MM.1S (cell line): ENCODE measurements at regions not wholly inside any gene's neighbourhood (a gene's known extent, or its start where the extent isn't known, plus 50 kb on each side); places are given as distances from the start of the nearest gene placed in this dataset.

Experiments used
- DNase-seq: peaks from one replicate; pipeline ENCODE4 v3.0.0-alpha.2; 2015
- H2AFZ ChIP-seq: fragments of 300-600 bp; sonication (generic); 2 replicates; pipeline ENCODE4 v1.6.0; 2016; ENCODE audit warnings: antibody characterized with exemption, low read length
- H3F3A ChIP-seq: fragments of 300-600 bp; sonication (generic); 2 replicates; pipeline ENCODE4 v1.6.1; 2016; ENCODE audit warnings: mild to moderate bottlenecking, antibody characterized with exemption, low read length, moderate library complexity, mixed read lengths; ENCODE audit not compliant: insufficient read depth
- H3K27ac ChIP-seq: fragments of 300-600 bp; sonication (generic); 2 replicates; pipeline ENCODE4 v1.5.1; 2016; ENCODE audit warnings: mild to moderate bottlenecking, low read length
- H3K27me3 ChIP-seq: fragments of 300-600 bp; sonication (generic); replicated peaks from 2 replicates; pipeline ENCODE4 v1.6.0; 2016; ENCODE audit warnings: low read length; ENCODE audit not compliant: insufficient read depth
- H3K36me3 ChIP-seq: fragments of 300-600 bp; sonication (generic); replicated peaks from 2 replicates; pipeline ENCODE4 v1.6.1; 2016; ENCODE audit warnings: mild to moderate bottlenecking, low read length, mixed read lengths; ENCODE audit not compliant: insufficient read depth
- H3K4me1 ChIP-seq: fragments of 300-600 bp; sonication (generic); 2 replicates; pipeline ENCODE4 v1.6.1; 2016; ENCODE audit warnings: low read length, mixed read lengths
- H3K4me2 ChIP-seq: fragments of 300-600 bp; sonication (generic); 2 replicates; pipeline ENCODE4 v1.6.0; 2016; ENCODE audit warnings: low read depth, low read length
- H3K4me3 ChIP-seq: fragments of 300-600 bp; sonication (generic); 2 replicates; pipeline ENCODE4 v1.5.1; 2016; ENCODE audit warnings: low read length, mixed read lengths
- H3K79me2 ChIP-seq: fragments of 300-600 bp; sonication (generic); 2 replicates; pipeline ENCODE4 v1.6.1; 2016; ENCODE audit warnings: mixed run types, low read length, mixed read lengths
- H3K9ac ChIP-seq: fragments of 300-600 bp; sonication (generic); 2 replicates; pipeline ENCODE4 v1.6.1; 2016; ENCODE audit warnings: low read length, mixed read lengths
- H3K9me2 ChIP-seq: fragments of 300-600 bp; sonication (generic); replicated peaks from 2 replicates; pipeline ENCODE4 v1.6.1; 2016; ENCODE audit warnings: mild to moderate bottlenecking, low read length, mixed read lengths; ENCODE audit not compliant: insufficient read depth
- H3K9me3 ChIP-seq: fragments of 300-600 bp; sonication (generic); replicated peaks from 2 replicates; pipeline ENCODE4 v1.6.1; 2016; ENCODE audit warnings: mild to moderate bottlenecking, low read length, mixed read lengths; ENCODE audit not compliant: insufficient read depth
- H4K20me1 ChIP-seq: fragments of 300-600 bp; sonication (generic); 2 replicates; pipeline ENCODE4 v1.6.1; 2016; ENCODE audit warnings: mild to moderate bottlenecking, low read length, moderate library complexity, mixed read lengths; ENCODE audit not compliant: insufficient read depth
- EZH2 ChIP-seq: fragments of 300-600 bp; sonication (generic); optimal IDR thresholded peaks from 2 replicates; pipeline ENCODE3; 2017; ENCODE audit warnings: low read depth, mild to moderate bottlenecking, antibody characterized with exemption, low read length, mixed read lengths
- EZH2phosphoT487 ChIP-seq: fragments of 300-600 bp; sonication (generic); IDR thresholded peaks from 2 replicates; pipeline ENCODE4 v1.6.1; 2018; ENCODE audit warnings: antibody characterized with exemption, low read length
- TF ChIP-seq, protein P1 (sequence below): fragments of 300-600 bp; sonication (generic); IDR thresholded peaks from 2 replicates; pipeline ENCODE4 v1.5.1; 2016; ENCODE audit warnings: antibody characterized with exemption, low read length, mixed read lengths

DNA sequence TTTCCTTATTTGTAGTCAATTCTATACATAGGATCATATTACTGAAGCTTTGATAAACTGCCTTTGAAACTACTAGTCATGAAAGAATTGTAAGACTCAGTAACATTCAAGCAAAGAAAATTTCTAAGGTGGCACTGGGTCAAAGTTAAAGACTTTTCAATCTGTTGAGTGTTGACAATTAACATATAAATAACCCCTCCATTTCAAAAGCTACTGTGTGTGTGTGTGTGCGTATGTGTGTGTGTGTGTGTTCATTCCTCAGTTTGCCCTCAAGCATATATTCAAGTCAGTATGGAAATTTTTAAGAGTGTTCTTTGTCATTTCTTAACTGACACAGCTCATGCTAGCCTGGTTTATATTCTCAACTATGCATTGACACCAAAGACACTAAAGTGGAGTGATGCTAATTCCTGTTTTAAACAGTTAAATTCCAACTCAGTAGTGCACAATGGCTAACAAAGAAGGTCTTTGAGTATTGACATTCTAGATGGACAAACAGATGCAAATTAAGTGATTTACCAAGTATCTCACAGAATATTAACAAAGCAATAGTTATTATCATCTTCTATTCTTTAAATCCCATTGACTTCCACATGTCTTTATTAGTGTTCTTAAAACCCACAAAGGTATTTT lies 314.8 kb upstream of the GRM3 start:
- Histone ChIP-seq H3K4me3 (no peak overlapping the region), H3K27me3 (no peaks in the 10 kb centered on the region), H3K36me3 (no peaks in the 10 kb centered on the region), H2AFZ (no peak overlapping the region), H3K9me3 (no peaks in the 10 kb centered on the region), H3K27ac (no peak overlapping the region), H3K4me2 (no peak overlapping the region), H3K4me1 (no peaks in the 10 kb centered on the region), H3F3A (no peaks in the 10 kb centered on the region), H3K79me2 (no peaks in the 10 kb centered on the region), H4K20me1 (no peaks in the 10 kb centered on the region), H3K9ac (no peak overlapping the region), H3K9me2 (no peaks in the 10 kb centered on the region)
- DNase-seq: no peak
- no peak for TF ChIP-seq EZH2
- TF ChIP-seq, protein P1, sequence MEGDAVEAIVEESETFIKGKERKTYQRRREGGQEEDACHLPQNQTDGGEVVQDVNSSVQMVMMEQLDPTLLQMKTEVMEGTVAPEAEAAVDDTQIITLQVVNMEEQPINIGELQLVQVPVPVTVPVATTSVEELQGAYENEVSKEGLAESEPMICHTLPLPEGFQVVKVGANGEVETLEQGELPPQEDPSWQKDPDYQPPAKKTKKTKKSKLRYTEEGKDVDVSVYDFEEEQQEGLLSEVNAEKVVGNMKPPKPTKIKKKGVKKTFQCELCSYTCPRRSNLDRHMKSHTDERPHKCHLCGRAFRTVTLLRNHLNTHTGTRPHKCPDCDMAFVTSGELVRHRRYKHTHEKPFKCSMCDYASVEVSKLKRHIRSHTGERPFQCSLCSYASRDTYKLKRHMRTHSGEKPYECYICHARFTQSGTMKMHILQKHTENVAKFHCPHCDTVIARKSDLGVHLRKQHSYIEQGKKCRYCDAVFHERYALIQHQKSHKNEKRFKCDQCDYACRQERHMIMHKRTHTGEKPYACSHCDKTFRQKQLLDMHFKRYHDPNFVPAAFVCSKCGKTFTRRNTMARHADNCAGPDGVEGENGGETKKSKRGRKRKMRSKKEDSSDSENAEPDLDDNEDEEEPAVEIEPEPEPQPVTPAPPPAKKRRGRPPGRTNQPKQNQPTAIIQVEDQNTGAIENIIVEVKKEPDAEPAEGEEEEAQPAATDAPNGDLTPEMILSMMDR: no peak
- TF ChIP-seq EZH2phosphoT487: no peak

DNA sequence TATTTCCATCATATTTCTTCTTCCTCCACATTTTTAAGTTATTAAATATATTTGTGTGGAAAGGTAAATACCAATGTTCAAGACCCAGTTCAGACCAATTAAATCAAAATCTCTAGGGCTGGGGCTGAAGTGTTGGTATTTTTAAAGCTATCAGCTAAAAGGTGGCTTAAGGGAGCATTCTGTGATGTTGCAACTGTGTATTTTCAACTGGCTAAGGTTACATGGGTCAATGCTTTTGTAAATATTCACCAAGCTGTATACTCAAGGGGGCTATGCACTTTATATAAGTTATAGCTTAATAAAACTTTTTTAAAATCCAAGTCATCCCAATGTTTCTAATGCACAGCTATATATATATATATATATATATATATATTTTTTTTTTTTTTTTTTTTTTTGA lies 316.9 kb upstream of the GRM3 start:
- Histone ChIP-seq H3K27me3 (no peaks in the 10 kb centered on the region), H3K27ac (no peak overlapping the region), H2AFZ (no peak overlapping the region), H3K36me3 (no peaks in the 10 kb centered on the region), H3K9me3 (no peaks in the 10 kb centered on the region), H4K20me1 (no peaks in the 10 kb centered on the region), H3K4me3 (no peak overlapping the region), H3K79me2 (no peaks in the 10 kb centered on the region), H3K9me2 (no peaks in the 10 kb centered on the region), H3K9ac (no peak overlapping the region), H3K4me1 (no peaks in the 10 kb centered on the region), H3K4me2 (no peak overlapping the region), H3F3A (no peaks in the 10 kb centered on the region)
- DNase-seq: no peak
- TF ChIP-seq EZH2phosphoT487 (no peak), EZH2 (no peak)
- TF ChIP-seq, protein P1: no peak

DNA sequence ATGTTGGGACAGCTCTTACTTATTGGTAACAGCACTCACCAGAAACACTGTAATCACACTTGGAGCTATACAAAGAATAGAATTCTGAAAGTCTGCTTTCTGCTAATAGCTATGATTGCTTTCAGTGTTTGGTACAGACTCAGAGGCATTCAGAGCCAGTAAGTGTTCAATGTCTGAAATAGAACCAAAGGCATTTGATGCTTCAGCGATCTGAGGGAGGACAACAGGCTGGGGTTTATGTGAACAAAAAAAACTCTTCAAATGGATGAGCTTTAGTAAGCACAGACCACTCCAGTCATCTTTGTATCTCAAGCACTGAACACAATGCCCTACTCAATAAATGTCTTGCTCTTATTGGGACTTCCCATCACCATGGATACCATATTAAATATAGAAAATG lies 322.8 kb upstream of the GRM3 start:
- Histone ChIP-seq H3K79me2 (no peaks in the 10 kb centered on the region), H3K9me2 (no peaks in the 10 kb centered on the region), H4K20me1 (no peaks in the 10 kb centered on the region), H3K27ac (no peak overlapping the region), H3F3A (no peaks in the 10 kb centered on the region), H3K9ac (no peak overlapping the region), H3K4me2 (no peak overlapping the region), H3K36me3 (no peaks in the 10 kb centered on the region), H3K9me3 (no peaks in the 10 kb centered on the region), H3K4me3 (no peak overlapping the region), H3K27me3 (no peaks in the 10 kb centered on the region), H2AFZ (no peak overlapping the region), H3K4me1 (no peaks in the 10 kb centered on the region)
- TF ChIP-seq, protein P1: no peak
- no peak for TF ChIP-seq EZH2
- no peak for TF ChIP-seq EZH2phosphoT487
- no peak for DNase-seq
